Stimulated activated CD4-positive, alpha-beta T cell treated with anti-CD3 and anti-CD28 coated beads, Interleukin-12 subunit alpha, Interleukin-12 subunit beta, amount 100 ng/mL, for 48 hours (primary cell): ENCODE measurements at regions not wholly inside any gene's neighbourhood (a gene's known extent, or its start where the extent isn't known, plus 50 kb on each side); places are given as distances from the start of the nearest gene placed in this dataset.

ENCODE experiments used
- DNase-seq, 3 donors: peaks; one replicate each; pipeline ENCODE4 v3.0.0-alpha.2; 2020; ENCODE audit warnings: low read depth in 2 of 3, low spot score in 1 of 3

DNA sequence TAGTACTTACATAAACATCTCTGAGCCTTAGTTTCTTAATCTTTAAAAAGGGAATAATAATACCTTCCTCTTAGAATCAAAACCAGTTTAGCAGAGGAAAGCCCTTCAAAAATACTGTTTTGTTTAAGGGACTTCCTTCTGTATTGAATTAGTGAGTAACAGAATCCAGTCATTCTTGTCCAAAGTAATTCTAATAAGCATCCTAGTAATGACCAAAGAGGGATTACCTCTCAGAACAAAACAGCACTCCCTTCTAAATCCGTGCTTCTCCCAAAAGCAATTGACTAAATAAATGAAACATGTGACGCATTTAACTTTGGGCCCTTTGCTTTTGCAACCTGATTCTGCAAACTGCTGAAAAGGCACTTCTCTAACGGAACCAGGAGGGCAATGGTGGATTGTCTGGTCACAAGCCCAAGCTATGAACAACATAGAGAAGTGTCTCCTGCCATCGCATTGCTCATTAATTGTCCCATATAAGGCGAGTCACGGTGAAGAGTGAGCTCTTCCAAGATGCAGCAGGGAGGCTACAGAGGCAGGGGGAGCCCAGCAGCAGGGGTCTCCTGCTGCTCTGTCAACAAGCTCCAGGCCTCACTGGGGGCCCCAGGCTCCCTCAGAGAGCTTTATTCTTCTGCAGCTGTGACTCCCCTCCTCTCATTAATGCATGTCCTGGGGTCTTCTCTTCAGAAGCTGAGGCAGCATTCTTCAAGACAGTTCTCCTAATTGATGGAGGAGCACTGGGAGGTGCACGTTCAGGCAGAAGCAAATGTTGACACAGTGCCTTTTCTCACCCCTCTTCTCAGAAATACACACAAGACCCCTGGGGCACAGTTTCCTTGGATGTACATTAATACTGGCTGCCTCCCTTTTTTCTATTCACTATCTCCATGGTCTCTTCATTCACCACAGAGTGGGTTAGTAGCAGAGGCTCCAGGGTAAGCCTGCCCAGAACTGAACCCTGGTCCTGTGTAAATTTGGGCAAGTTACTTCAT is 419.6 kb upstream of the RASGEF1B start:
- DNase-seq = no peak

DNA sequence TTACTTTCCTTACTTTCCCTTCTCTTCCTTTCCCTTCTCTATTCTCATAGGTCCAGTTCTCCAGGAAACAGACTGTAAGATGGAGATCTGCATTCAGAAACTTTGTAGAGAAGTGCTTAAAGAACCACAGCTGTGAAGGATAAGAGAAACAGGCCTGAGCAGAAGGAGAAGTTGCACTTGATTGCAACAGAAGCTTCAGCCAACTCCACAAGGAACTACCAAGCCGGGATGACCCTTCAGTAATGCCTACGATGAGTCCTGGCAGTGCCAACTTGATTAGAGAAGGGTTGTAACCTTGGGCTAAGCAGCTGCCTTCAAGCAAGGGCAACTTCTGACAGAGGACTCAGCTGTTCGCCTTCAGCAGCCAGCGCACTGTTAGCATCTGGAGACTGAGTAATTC is 413.3 kb upstream of the RASGEF1B start:
- DNase-seq = no peak

DNA sequence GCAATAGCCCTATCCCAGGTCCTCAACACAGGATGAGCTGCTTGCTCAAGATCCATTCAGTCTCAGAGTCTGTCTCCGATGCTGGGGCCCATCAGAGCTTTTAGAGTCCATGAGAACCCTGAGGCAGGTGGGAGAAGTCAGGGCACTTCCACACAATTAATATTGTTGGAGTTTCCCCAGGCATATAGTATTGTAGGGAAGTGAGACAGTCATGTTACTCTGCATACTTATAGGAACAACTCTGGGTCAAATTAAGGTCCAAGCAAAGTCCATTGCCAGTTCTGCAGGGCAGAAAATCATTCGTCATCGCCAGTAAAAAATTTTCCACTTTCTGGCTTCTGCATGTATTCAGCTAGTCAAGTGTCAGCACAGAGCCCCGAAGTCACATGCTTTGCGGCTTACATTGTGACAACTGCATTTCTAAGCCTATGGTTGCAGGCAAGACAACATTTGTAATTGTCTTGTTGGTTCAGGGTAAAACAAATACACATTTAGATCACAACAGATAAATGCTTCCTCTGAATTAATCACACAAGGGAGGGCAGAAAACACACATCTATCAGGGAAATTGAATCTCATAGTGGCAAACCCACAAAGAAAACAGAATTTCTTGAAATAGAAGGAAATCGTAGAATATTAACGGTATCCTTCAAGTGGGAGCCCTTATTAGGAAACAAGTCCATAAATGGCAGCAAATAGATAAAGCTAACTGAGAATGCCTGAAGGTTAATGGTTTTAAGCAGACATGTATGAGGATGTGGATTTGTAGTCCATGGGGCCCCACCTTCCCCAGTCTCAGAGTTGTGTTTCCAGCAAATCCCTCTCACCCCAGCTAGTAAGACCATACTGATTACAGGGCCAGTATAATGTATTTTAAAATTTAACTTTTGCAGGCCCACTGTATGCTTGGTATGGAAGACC is 412.1 kb upstream of the RASGEF1B start:
- no peak for DNase-seq

DNA sequence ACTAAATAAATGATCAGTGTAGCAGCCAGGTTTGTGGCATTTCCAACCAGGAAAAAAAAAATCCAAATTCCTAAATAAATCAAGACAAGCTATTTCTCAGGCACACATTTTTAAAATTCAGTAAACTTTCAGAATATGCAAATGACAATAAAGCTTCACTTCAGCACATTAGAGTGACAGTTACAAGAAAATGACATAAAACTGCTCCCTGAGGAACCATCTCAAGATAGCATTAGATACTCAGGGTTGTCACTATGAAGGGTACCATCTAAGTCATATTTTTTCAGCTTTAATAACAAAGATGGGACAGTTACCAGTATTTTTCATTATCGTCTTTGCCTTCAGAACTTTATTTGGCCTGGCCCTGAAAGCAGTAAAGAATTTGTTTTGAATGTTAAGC is 411.3 kb upstream of the RASGEF1B start:
- no peak for DNase-seq

- DNase-seq = no peak
Measured at GRCh38 chr4:81881855-81882621, 410.3 kb upstream of the RASGEF1B start.

- no peak for DNase-seq
Measured at GRCh38 chr4:81876106-81876505, 404.4 kb upstream of the RASGEF1B start.

GRCh38 chr4:81874661-81875515 is 403.2 kb upstream of the RASGEF1B start:
- no peak for DNase-seq

- DNase-seq = no peak
Measured at GRCh38 chr4:81870275-81870674, 398.6 kb upstream of the RASGEF1B start.

GRCh38 chr4:81860111-81860510 is 388.4 kb upstream of the RASGEF1B start:
- no peak for DNase-seq

DNA sequence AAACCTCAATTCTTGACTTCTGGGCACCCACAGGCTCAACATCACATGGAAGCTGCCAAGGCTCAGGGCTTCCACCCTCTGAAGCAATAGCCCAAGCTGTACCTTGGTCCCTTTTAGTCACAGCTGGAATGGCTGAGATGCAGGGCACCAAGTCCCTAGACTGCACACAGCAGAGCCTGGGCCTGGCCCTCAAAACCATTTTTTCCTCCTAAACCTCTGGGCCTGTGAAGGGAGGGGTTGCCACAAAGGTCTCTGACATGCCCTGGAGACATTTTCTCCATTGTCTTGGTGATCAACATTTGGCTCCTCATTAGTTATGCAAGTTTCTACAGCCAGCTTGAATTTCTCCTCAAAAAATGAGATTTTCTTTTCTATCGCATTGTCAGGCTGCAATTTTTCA is 382.7 kb upstream of the RASGEF1B start:
- no peak for DNase-seq

DNA sequence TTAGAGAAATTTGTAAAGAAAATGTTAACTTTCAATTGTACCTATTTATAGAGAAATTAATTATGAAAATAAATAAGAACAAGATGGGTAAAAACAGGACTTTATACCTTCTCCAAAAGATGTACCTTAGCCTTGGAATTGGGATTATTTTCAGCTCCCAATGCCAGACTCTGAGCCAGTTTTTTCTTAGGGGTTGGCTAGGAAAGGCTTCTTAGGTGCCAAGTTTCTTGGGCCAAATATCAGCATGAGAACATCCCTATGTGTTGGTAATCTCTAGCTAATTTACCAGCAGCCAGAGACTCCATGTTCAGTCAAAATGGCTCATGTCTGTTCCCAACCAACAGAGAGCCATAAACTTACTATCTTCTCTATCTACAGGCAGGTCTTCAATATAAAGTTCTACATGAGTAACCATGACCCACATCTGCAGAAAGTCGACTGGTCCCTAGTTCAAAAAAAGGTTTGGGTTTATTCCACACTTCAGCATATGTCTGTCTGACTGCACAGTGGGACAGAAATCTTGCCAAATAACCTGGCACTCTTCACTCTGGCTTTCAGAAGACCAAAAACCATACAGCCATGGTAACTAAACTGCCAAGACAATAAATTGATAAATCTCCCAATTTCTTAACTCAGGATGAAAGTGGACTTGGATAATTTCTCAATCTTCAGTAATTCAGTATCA is 380.5 kb upstream of the RASGEF1B start:
- DNase-seq = no peak

GRCh38 chr4:81850701-81851100 is 379.0 kb upstream of the RASGEF1B start:
- DNase-seq = no peak

DNA sequence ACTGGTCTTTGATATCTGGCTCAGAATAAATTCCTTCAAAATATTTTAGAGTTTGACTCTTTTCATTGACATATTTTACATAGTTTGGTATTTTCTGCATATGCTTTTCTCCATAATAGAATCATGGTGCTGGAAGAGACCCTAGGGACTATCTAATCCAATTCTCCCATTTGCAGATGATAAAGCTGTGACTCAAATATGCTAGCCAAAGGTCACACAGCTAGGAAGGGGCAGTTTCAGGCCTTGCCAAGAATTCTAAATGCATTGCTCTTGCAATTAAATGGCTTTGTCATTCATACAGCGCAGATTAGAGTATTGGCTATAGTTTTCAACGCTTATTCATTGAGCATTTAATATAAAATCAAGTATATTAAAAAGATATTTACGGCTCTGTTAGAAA is 374.1 kb upstream of the RASGEF1B start:
- no peak for DNase-seq

DNA sequence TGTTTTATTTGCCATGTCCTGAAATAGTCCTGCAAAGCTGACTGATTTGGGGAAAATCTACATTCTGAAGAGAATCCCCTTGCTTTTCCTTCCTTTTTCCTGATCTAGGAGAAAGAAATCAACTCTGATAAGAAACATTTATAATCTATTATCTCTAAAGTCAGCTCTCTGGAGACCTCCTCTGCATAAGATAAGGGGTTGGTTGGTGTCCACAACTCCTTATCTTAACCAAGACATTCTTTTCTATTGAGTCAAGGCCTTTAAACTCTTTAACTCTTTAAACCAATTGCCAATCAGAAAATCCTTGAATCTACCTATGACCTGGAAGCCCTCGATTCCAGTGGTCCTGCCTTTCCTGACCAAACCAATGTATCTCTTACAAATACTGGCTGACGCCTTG is 373.6 kb upstream of the RASGEF1B start:
- DNase-seq = no peak

GRCh38 chr4:81844717-81845116 is 373.0 kb upstream of the RASGEF1B start:
- DNase-seq = peak; percentile 46 to 60 (median 54)

DNA sequence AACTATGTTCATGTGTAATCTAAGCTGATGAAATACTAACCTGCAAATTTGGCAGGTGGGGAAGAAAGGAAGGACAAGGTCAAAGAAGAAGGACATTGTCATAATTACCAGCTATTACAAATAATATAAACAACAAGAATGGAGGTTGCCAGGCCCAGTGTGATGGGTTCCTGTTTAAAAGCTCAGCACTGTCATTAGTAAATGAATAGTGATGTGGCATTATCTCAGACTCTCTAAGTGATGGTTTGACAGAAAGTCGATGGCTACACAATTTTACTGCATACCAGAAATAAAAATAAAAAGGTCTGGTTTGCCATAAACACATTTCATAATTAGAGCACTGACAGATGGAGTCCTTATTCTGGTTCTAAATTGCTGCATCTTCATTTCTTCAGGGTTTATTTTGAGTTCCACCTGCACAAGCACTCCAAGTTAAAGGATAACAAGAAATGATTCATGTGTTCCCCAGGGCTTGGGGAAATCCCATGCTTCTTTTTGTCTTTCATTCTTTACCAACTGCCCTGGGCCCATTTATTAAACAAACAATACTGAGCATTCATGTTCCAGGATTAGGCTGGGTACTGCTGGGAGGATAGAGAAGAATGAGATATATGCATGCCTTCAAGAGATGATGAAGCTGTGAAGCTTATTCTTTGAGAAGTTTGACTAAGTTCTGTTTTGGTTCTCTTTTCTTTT is 367.8 kb upstream of the RASGEF1B start:
- DNase-seq = no peak

DNA sequence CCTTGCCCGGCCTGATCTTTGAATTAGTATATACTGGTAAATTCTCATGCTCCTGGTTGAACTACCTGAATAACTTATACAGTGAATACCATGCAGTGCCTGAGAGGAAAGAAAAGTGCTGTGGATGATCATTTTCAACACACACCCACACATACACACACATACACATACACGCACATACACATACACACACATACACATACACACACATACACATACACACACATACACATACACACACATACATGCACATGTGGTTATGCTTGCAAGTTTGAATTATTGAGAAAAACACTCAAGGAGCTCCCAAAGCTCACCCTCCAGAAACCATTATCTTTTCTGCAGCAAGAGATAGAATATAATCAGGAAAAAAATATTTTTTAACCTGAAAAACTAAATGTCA is 366.9 kb upstream of the RASGEF1B start:
- DNase-seq = no peak

DNA sequence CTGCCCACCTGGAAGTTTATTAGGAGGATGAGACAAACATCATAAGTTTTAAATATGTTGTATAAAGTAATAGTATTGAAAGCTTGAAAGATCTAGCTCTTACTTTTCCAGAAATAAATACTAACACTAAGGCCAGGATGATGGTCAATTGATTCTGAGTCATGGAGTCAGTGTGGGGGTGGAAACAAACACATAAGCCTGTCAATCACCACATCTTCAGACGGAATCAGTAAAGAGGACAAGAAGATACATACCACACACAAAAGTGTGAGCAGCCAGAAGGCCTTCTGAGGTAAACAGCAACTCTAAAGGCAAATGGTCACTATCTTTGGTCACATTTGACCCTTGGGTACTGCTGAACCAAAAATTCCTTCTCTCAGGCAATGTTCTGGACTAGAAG is 365.0 kb upstream of the RASGEF1B start:
- no peak for DNase-seq

GRCh38 chr4:81833576-81833975 is 361.9 kb upstream of the RASGEF1B start:
- DNase-seq = no peak
